ENCODE measurements at regions not wholly inside any gene's neighbourhood (a gene's known extent, or its start where the extent isn't known, plus 50 kb on each side); places are given as distances from the start of the nearest gene placed in this dataset.

DNA sequence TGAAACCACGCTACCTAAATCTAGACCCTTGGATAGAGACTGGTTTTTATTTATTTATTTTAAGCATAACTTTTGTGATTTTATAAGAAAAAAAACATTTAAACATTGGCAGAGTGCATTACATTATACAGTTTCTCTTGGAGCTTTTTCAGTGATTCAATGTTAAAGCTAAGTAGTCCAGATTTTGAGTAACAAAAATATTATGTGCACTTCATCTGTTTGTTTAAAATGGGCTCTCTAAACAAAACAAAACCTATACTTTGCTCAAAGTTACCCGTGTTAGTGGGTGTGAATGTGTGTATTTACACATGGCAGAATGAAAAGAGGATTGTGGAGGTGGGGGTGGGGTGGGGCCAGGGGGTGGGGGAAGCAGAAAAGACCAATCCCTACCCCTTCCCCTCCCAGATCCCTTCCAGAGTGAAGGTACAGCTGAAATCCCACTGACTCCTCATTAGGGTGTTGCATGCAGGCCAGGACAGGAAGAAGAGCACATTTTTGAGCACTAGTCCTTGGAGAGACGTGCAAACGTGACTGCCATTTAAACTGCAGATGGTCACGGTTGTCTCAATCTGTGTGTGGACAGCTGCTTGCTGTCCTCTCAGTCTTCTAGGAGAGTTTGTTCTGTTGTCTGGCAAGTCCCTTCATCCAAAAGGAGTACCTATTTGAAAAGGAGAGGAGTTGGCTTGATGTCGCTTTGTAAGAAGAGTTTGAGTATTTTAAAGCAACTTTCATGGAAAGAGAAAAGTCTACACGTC is 303.0 kb downstream of the ICOS start:
- Mint-ChIP-seq H3K4me1 (ENCODE audit: low read depth) (no peaks in the 10 kb centered on the region), H3K9me3 (ENCODE audit: low read depth) (peaks cover 11% of the 10 kb centered on the region), H3K27ac (ENCODE audit: unreplicated experiment) (no peak overlapping the region), H3K36me3 (ENCODE audit: low read depth) (peaks cover 2% of the 10 kb centered on the region), H3K4me3 (ENCODE audit: unreplicated experiment) (no peak overlapping the region), H3K27me3 (ENCODE audit: low read depth) (peaks cover 3% of the 10 kb centered on the region)
- TF ChIP-seq, protein P1, sequence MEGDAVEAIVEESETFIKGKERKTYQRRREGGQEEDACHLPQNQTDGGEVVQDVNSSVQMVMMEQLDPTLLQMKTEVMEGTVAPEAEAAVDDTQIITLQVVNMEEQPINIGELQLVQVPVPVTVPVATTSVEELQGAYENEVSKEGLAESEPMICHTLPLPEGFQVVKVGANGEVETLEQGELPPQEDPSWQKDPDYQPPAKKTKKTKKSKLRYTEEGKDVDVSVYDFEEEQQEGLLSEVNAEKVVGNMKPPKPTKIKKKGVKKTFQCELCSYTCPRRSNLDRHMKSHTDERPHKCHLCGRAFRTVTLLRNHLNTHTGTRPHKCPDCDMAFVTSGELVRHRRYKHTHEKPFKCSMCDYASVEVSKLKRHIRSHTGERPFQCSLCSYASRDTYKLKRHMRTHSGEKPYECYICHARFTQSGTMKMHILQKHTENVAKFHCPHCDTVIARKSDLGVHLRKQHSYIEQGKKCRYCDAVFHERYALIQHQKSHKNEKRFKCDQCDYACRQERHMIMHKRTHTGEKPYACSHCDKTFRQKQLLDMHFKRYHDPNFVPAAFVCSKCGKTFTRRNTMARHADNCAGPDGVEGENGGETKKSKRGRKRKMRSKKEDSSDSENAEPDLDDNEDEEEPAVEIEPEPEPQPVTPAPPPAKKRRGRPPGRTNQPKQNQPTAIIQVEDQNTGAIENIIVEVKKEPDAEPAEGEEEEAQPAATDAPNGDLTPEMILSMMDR (IDR thresholded peaks at IDR 0.05): no peak
- DNase-seq (ENCODE audit: low spot score): no peak

DNA sequence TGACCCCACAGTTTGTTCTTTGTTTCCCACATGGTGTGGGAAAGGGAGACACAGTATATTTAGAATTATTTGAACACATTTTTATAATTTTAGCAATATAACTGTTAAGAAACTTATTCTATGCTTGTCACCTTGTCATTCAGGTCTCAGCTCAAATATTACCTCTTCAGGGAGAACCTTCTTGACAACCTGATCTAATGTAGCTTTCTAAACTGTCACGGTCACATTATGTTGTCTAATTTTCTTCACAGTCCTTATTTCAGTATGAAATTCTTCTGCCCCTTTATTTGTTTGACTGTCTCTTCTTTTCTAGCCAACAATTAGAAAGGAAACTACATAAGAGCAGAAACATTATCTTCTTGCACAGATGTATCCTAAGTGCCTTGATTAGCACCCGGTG is 304.3 kb upstream of the PARD3B start:
- H3K4me3 Mint-ChIP-seq (ENCODE audit: unreplicated experiment): no peak overlapping the region

GRCh38 chr2:204249437-204249836 is 295.8 kb upstream of the PARD3B start:
- Mint-ChIP-seq H3K4me3 (ENCODE audit: unreplicated experiment) (no peak overlapping the region), H3K27ac (ENCODE audit: unreplicated experiment) (no peak overlapping the region), H3K36me3 (ENCODE audit: low read depth) (no peaks in the 10 kb centered on the region), H3K9me3 (ENCODE audit: low read depth) (peaks cover 4% of the 10 kb centered on the region), H3K27me3 (ENCODE audit: low read depth) (peaks cover 1% of the 10 kb centered on the region), H3K4me1 (ENCODE audit: low read depth) (no peaks in the 10 kb centered on the region)
- TF ChIP-seq, protein P1 (IDR thresholded peaks at IDR 0.05): no peak
- DNase-seq (ENCODE audit: low spot score): no peak

More for the DNA sequence above, 304.3 kb upstream of the PARD3B start:
- Mint-ChIP-seq H3K36me3 (ENCODE audit: low read depth) (peaks cover 2% of the 10 kb centered on the region), H3K9me3 (ENCODE audit: low read depth) (peaks cover 5% of the 10 kb centered on the region), H3K4me1 (ENCODE audit: low read depth) (no peaks in the 10 kb centered on the region), H3K27me3 (ENCODE audit: low read depth) (peaks cover 3% of the 10 kb centered on the region), H3K27ac (ENCODE audit: unreplicated experiment) (no peak overlapping the region)
- DNase-seq (ENCODE audit: low spot score): no peak
- TF ChIP-seq, protein P1 (IDR thresholded peaks at IDR 0.05): no peak

DNA sequence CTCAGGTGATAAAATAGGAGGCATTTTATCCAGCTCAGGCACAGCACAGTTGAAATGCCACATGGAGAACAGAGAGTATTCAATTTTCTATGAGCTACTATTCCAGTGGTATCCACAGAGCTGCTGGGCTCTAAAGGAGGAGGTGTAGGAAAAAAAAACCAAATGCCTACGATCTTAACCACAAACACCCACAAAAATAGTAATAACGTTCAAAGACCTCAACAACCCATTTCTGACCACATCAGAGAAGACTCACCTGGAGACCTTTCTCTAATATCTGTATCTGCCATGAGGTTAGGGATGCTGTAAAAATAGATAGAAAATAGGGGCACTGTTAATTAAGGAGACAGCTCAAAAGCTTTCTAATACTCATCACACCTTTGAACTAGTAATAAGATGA is 294.6 kb upstream of the PARD3B start:
- TF ChIP-seq, protein P1 (IDR thresholded peaks at IDR 0.05): no peak
- no peak for DNase-seq (ENCODE audit: low spot score)
- Mint-ChIP-seq H3K27ac (ENCODE audit: unreplicated experiment) (no peak overlapping the region), H3K4me3 (ENCODE audit: unreplicated experiment) (no peak overlapping the region), H3K27me3 (ENCODE audit: low read depth) (peaks cover 1% of the 10 kb centered on the region), H3K4me1 (ENCODE audit: low read depth) (no peaks in the 10 kb centered on the region), H3K9me3 (ENCODE audit: low read depth) (peaks cover 4% of the 10 kb centered on the region), H3K36me3 (ENCODE audit: low read depth) (no peaks in the 10 kb centered on the region)

- Mint-ChIP-seq H3K36me3 (ENCODE audit: low read depth) (no peaks in the 10 kb centered on the region), H3K27me3 (ENCODE audit: low read depth) (peaks cover 1% of the 10 kb centered on the region), H3K4me1 (ENCODE audit: low read depth) (no peaks in the 10 kb centered on the region), H3K9me3 (ENCODE audit: low read depth) (peaks cover 4% of the 10 kb centered on the region), H3K4me3 (ENCODE audit: unreplicated experiment) (no peak overlapping the region), H3K27ac (ENCODE audit: unreplicated experiment) (no peak overlapping the region)
- DNase-seq (ENCODE audit: low spot score): no peak
- TF ChIP-seq, protein P1 (IDR thresholded peaks at IDR 0.05): no peak
Measured at GRCh38 chr2:204251158-204251997, 293.9 kb upstream of the PARD3B start.

Measured in chondrocyte (in vitro differentiated cells).